ENCODE measurements at regions not wholly inside any gene's neighbourhood (a gene's known extent, or its start where the extent isn't known, plus 50 kb on each side); places are given as distances from the start of the nearest gene placed in this dataset.

- no peak for TF ChIP-seq ZNF354C (tag by site-specific recombination; IDR thresholded peaks at IDR 0.05; ENCODE audit: borderline replicate concordance, low read depth)
- TF ChIP-seq ZEB2 (tag by site-specific recombination; IDR thresholded peaks at IDR 0.05) = no peak
- no peak for TF ChIP-seq ZBTB6 (tag by site-specific recombination; IDR thresholded peaks at IDR 0.05)
These were observed 114.2 kb upstream of the MDM1 start (continued) for GRCh38 chr12:68446384-68446783.

DNA sequence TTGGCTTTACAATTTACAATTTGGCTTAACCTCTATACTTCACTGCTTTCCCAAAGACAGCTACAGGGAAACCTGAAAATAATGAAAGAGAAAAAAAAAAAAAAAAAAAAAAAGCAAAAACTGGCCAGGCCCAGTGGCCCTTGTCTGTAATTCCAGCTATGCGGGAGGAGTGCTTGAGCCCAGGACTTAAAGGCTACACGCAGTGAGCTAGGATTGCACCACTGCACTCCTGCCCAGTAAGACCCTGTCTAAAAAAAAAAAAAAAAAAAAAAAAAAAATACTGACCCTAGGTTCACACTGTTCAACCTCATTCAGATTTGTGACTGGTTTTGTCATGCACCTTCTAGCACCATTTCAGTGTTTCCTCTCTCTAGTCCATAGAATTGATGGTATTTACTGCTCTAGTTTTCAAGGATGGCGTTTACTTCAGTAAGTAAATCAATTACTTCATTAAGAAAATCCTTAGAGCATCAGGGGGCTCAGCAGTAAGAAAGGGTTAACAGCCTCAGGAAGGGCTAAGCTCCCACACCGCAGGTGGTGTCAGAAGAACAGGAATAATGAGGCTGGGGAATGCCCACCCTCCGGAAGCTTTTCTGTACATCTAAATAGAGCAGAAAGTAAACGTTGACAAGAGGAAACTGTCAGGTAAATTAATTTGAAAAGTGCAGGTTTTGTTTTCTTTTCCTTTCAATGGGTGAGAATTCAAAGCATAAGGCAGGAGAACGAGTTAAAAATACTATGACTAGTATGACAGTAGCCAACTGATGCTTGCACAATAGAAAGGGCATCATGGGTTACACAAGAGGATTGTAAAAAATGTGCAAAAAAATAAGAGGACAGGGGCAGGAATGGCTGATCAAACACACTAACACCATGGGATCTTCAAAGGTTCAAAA, 115.0 kb upstream of the MDM1 start:
- CTCF ChIA-PET = no interaction called here
- H3K9me3 ChIP-seq (ENCODE audit: control insufficient read depth, insufficient read depth, low read depth, low read length) = no peaks in the 10 kb centered on the region
- TF ChIP-seq ZNF488 (tag by site-specific recombination; IDR thresholded peaks at IDR 0.05) = no peak
- no peak for TF ChIP-seq BCL11A (tag by site-specific recombination; IDR thresholded peaks at IDR 0.05; ENCODE audit: low read depth)
- peak; percentile 73 for TF ChIP-seq ZNF362 (tag by site-specific recombination; IDR thresholded peaks at IDR 0.05)
- TF ChIP-seq, protein P1, sequence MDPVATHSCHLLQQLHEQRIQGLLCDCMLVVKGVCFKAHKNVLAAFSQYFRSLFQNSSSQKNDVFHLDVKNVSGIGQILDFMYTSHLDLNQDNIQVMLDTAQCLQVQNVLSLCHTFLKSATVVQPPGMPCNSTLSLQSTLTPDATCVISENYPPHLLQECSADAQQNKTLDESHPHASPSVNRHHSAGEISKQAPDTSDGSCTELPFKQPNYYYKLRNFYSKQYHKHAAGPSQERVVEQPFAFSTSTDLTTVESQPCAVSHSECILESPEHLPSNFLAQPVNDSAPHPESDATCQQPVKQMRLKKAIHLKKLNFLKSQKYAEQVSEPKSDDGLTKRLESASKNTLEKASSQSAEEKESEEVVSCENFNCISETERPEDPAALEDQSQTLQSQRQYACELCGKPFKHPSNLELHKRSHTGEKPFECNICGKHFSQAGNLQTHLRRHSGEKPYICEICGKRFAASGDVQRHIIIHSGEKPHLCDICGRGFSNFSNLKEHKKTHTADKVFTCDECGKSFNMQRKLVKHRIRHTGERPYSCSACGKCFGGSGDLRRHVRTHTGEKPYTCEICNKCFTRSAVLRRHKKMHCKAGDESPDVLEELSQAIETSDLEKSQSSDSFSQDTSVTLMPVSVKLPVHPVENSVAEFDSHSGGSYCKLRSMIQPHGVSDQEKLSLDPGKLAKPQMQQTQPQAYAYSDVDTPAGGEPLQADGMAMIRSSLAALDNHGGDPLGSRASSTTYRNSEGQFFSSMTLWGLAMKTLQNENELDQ (tag by site-specific recombination; IDR thresholded peaks at IDR 0.05; ENCODE audit: low read depth) = no peak
- TF ChIP-seq ZNF157 (tag by site-specific recombination; IDR thresholded peaks at IDR 0.05) = no peak
- no peak overlapping the region for H3K27ac ChIP-seq (ENCODE audit: extremely low read depth, low read depth, low read length)
- H3K4me1 ChIP-seq (ENCODE audit: control insufficient read depth, insufficient read depth, low read length) = 0 out of 2 replicates have a peak, but pooled peaks cover 3% of the 10 kb centered on the region
- no peaks in the 10 kb centered on the region for H3K36me3 ChIP-seq (ENCODE audit: control insufficient read depth in 2 of 2, insufficient read depth in 1 of 2, low read length in 2 of 2)
- POLR2A ChIA-PET = no interaction called here
- no peak overlapping the region for H3K4me3 ChIP-seq (ENCODE audit: low read depth, low read length)

DNA sequence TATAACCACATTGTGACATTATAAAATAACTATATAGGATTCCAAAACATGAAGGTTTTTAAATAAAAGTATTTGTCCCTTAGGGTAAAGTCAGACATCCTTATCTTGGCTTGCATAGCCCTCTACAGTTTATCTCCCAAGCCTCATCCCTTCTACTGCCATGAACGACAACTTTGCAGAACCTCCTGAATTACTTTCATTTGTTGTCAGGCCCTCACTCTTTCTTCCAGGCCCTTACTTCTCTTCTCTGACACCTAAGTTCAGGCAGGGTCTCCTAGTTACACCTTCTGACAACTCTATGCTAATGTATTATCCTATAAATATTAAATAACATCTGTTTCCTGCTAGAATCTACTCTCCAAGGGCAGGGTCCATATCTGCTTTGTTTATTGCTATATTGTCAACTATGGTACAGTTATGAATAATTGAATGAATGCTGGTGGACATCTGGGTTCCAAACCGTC, 115.7 kb upstream of the MDM1 start:
- Histone ChIP-seq H3K4me1 (ENCODE audit: control insufficient read depth, insufficient read depth, low read length) (0 out of 2 replicates have a peak, but pooled peaks cover 3% of the 10 kb centered on the region), H3K4me3 (ENCODE audit: low read depth, low read length) (no peak overlapping the region), H3K36me3 (ENCODE audit: control insufficient read depth in 2 of 2, insufficient read depth in 1 of 2, low read length in 2 of 2) (no peaks in the 10 kb centered on the region), H3K27ac (ENCODE audit: extremely low read depth, low read depth, low read length) (no peak overlapping the region), H3K9me3 (ENCODE audit: control insufficient read depth, insufficient read depth, low read depth, low read length) (no peaks in the 10 kb centered on the region)
- CTCF ChIA-PET = interaction anchor here (1.1 kb wide), 1 partner anchor 12 kb away, joined by 4 read pairs; no protein-coding TSS in a partner anchor
- POLR2A ChIA-PET = no interaction called here
- TF ChIP-seq ZNF548 (tag by site-specific recombination; IDR thresholded peaks at IDR 0.05) = no peak
- TF ChIP-seq ZNF202 (tag by site-specific recombination; IDR thresholded peaks at IDR 0.05; ENCODE audit: borderline replicate concordance) = no peak
- TF ChIP-seq ZBTB6 (tag by site-specific recombination; IDR thresholded peaks at IDR 0.05) = no peak
- TF ChIP-seq HOXD13 (CRISPR knock-in tag; IDR thresholded peaks at IDR 0.05; ENCODE audit: borderline replicate concordance) = no peak
- TF ChIP-seq BCL11A (tag by site-specific recombination; IDR thresholded peaks at IDR 0.05; ENCODE audit: low read depth) = no peak
- TF ChIP-seq, protein P2, sequence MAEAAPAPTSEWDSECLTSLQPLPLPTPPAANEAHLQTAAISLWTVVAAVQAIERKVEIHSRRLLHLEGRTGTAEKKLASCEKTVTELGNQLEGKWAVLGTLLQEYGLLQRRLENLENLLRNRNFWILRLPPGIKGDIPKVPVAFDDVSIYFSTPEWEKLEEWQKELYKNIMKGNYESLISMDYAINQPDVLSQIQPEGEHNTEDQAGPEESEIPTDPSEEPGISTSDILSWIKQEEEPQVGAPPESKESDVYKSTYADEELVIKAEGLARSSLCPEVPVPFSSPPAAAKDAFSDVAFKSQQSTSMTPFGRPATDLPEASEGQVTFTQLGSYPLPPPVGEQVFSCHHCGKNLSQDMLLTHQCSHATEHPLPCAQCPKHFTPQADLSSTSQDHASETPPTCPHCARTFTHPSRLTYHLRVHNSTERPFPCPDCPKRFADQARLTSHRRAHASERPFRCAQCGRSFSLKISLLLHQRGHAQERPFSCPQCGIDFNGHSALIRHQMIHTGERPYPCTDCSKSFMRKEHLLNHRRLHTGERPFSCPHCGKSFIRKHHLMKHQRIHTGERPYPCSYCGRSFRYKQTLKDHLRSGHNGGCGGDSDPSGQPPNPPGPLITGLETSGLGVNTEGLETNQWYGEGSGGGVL (tag by site-specific recombination; IDR thresholded peaks at IDR 0.05) = no peak
- TF ChIP-seq ZNF501 (tag by site-specific recombination; IDR thresholded peaks at IDR 0.05) = no peak
- TF ChIP-seq, protein P3, sequence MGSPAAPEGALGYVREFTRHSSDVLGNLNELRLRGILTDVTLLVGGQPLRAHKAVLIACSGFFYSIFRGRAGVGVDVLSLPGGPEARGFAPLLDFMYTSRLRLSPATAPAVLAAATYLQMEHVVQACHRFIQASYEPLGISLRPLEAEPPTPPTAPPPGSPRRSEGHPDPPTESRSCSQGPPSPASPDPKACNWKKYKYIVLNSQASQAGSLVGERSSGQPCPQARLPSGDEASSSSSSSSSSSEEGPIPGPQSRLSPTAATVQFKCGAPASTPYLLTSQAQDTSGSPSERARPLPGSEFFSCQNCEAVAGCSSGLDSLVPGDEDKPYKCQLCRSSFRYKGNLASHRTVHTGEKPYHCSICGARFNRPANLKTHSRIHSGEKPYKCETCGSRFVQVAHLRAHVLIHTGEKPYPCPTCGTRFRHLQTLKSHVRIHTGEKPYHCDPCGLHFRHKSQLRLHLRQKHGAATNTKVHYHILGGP (tag by site-specific recombination; IDR thresholded peaks at IDR 0.05) = no peak
- TF ChIP-seq ZNF146 (tag by site-specific recombination; IDR thresholded peaks at IDR 0.05) = no peak
- TF ChIP-seq ZNF169 (tag by site-specific recombination; IDR thresholded peaks at IDR 0.05) = no peak

Measured in HEK293 (cell line).